ENCODE measurements at regions not wholly inside any gene's neighbourhood (a gene's known extent, or its start where the extent isn't known, plus 50 kb on each side); places are given as distances from the start of the nearest gene placed in this dataset.

- TF ChIP-seq CTCF (IDR thresholded peaks at IDR 0.05) = no peak
These were observed 192.4 kb upstream of the IGF1R start for GRCh38 chr15:98455904-98456303.

GRCh38 chr15:98476559-98476958 lies 171.8 kb upstream of the IGF1R start:
- TF ChIP-seq CTCF (IDR thresholded peaks at IDR 0.05) = no peak

- no peak for TF ChIP-seq CTCF (IDR thresholded peaks at IDR 0.05)
These were observed 167.5 kb upstream of the IGF1R start for GRCh38 chr15:98480844-98481243.

- no peak for TF ChIP-seq CTCF (IDR thresholded peaks at IDR 0.05)
These were observed 164.7 kb upstream of the IGF1R start for GRCh38 chr15:98483575-98484130.

- no peak for TF ChIP-seq CTCF (IDR thresholded peaks at IDR 0.05)
These were observed 163.4 kb upstream of the IGF1R start for GRCh38 chr15:98484914-98485313.

GRCh38 chr15:98485451-98485850 lies 162.9 kb upstream of the IGF1R start:
- no peak for TF ChIP-seq CTCF (IDR thresholded peaks at IDR 0.05)

GRCh38 chr15:98493966-98494511 lies 154.3 kb upstream of the IGF1R start:
- TF ChIP-seq CTCF (IDR thresholded peaks at IDR 0.05) = no peak

GRCh38 chr15:98501192-98501591 lies 147.1 kb upstream of the IGF1R start:
- TF ChIP-seq CTCF (IDR thresholded peaks at IDR 0.05) = no peak
